BJ (cell line): ENCODE measurements at regions not wholly inside any gene's neighbourhood (a gene's known extent, or its start where the extent isn't known, plus 50 kb on each side); places are given as distances from the start of the nearest gene placed in this dataset.

Source experiments
- CTCF ChIA-PET: fragments of 350-600 bp; formaldehyde crosslinking; extraction: SDS; loops from one replicate; lab custom pipeline; 2021; ENCODE audit warnings: antibody characterized with exemption, inconsistent platforms; lab: Yijun Ruan, JAX
- POLR2A ChIA-PET: fragments of 300-600 bp; sonication (Branson Sonifier 250); formaldehyde crosslinking; extraction: SDS; loops from one replicate; lab custom pipeline; 2021; ENCODE audit warnings: antibody characterized with exemption; lab: Charles Lee
- DNase-seq: peaks from one replicate; pipeline ENCODE4 v3.0.0-alpha.2; 2011; ENCODE audit warnings: low read depth
- H3K27me3 ChIP-seq: 2 replicates; pipeline ENCODE4 v1.6.0; 2011; ENCODE audit warnings: low read length; ENCODE audit not compliant: control insufficient read depth, insufficient read depth
- H3K36me3 ChIP-seq: 2 replicates; pipeline ENCODE4 v1.5.1; 2011; ENCODE audit warnings: low read length; ENCODE audit not compliant: control insufficient read depth, insufficient read depth
- H3K4me3 ChIP-seq: 2 replicates; pipeline ENCODE4 v1.5.1; 2011; ENCODE audit warnings: low read depth, mild to moderate bottlenecking, control low read depth, low read length
- CTCF ChIP-seq: IDR thresholded peaks from 2 replicates; pipeline ENCODE4 v1.5.1; 2011; ENCODE audit warnings: low read depth, mild to moderate bottlenecking, control low read depth, inconsistent platforms, low read length, moderate library complexity; ENCODE audit not compliant: insufficient read depth

- Histone ChIP-seq H3K4me3 (no peak overlapping the region), H3K36me3 (no peaks in the 10 kb centered on the region), H3K27me3 (no peaks in the 10 kb centered on the region)
- POLR2A ChIA-PET = no interaction called here
- no peak for DNase-seq
- TF ChIP-seq CTCF = no peak
- CTCF ChIA-PET = no interaction called here
Measured at GRCh38 chr13:63381078-63381859, 1965.6 kb upstream of the PCDH20 start.

GRCh38 chr13:63377986-63378385, 1962.3 kb upstream of the PCDH20 start:
- TF ChIP-seq CTCF = no peak
- no peak for DNase-seq
- Histone ChIP-seq H3K27me3 (no peaks in the 10 kb centered on the region), H3K4me3 (no peak overlapping the region), H3K36me3 (no peaks in the 10 kb centered on the region)
- CTCF ChIA-PET = no interaction called here
- POLR2A ChIA-PET = no interaction called here

- Histone ChIP-seq H3K4me3 (no peak overlapping the region), H3K36me3 (no peaks in the 10 kb centered on the region), H3K27me3 (no peaks in the 10 kb centered on the region)
- CTCF ChIA-PET = no interaction called here
- POLR2A ChIA-PET = no interaction called here
- no peak for TF ChIP-seq CTCF
- no peak for DNase-seq
Measured at GRCh38 chr13:63370101-63370500, 1954.5 kb upstream of the PCDH20 start.

- ChIA-PET POLR2A (no interaction called here), CTCF (no interaction called here)
- DNase-seq = no peak
- Histone ChIP-seq H3K36me3 (no peaks in the 10 kb centered on the region), H3K4me3 (no peak overlapping the region), H3K27me3 (no peaks in the 10 kb centered on the region)
- TF ChIP-seq CTCF = no peak
Measured at GRCh38 chr13:63367522-63368198, 1952.0 kb upstream of the PCDH20 start.

- CTCF ChIA-PET = no interaction called here
Measured at GRCh38 chr13:63364159-63364558, 1948.5 kb upstream of the PCDH20 start.

More at GRCh38 chr13:63364159-63364558, 1948.5 kb upstream of the PCDH20 start:
- POLR2A ChIA-PET = no interaction called here
- no peak for TF ChIP-seq CTCF
- Histone ChIP-seq H3K36me3 (no peaks in the 10 kb centered on the region), H3K27me3 (no peaks in the 10 kb centered on the region), H3K4me3 (no peak overlapping the region)
- no peak for DNase-seq
